ENCODE measurements at regions not wholly inside any gene's neighbourhood (a gene's known extent, or its start where the extent isn't known, plus 50 kb on each side); places are given as distances from the start of the nearest gene placed in this dataset.

GRCh38 chr10:44020322-44021111 lies 364.4 kb downstream of the CXCL12 start:
- no peak for DNase-seq

- DNase-seq, result no peak
Observed at GRCh38 chr10:44017483-44018145, 367.3 kb downstream of the CXCL12 start.

- DNase-seq, result no peak
Observed at GRCh38 chr10:44016589-44017482, 368.1 kb downstream of the CXCL12 start.

- DNase-seq, result no peak
Observed at GRCh38 chr10:44015702-44016500, 367.2 kb upstream of the ZNF32 start.

GRCh38 chr10:44014644-44015250 lies 366.1 kb upstream of the ZNF32 start:
- DNase-seq, result no peak

- no peak for DNase-seq
Observed at GRCh38 chr10:44013981-44014380, 365.3 kb upstream of the ZNF32 start.

- no peak for DNase-seq
Observed at GRCh38 chr10:44012921-44013320, 364.2 kb upstream of the ZNF32 start.

GRCh38 chr10:44011603-44011981 lies 362.9 kb upstream of the ZNF32 start:
- no peak for DNase-seq

- DNase-seq, result no peak
Observed at GRCh38 chr10:44010873-44011602, 362.4 kb upstream of the ZNF32 start.

- DNase-seq, result no peak
Observed at GRCh38 chr10:44009891-44010632, 361.4 kb upstream of the ZNF32 start.

GRCh38 chr10:44008917-44009709 lies 360.4 kb upstream of the ZNF32 start:
- DNase-seq, result no peak

- no peak for DNase-seq
Observed at GRCh38 chr10:44008270-44008916, 359.7 kb upstream of the ZNF32 start.

- no peak for DNase-seq
Observed at GRCh38 chr10:44006771-44007170, 358.1 kb upstream of the ZNF32 start.

- DNase-seq, result no peak
Observed at GRCh38 chr10:44005788-44006099, 357.1 kb upstream of the ZNF32 start.

- DNase-seq, result no peak
Observed at GRCh38 chr10:44004913-44005787, 356.5 kb upstream of the ZNF32 start.

- DNase-seq, result no peak
Observed at GRCh38 chr10:43998021-43998809, 349.5 kb upstream of the ZNF32 start.

GRCh38 chr10:43997330-43997729 lies 348.6 kb upstream of the ZNF32 start:
- DNase-seq, result no peak

- DNase-seq, result no peak
Observed at GRCh38 chr10:43994539-43994938, 345.9 kb upstream of the ZNF32 start.

All from NCI-H2029 treated with DMSO at 0.1 percent for 48 hours (cell line).